Astrocyte (in vitro differentiated cells and primary cell): ENCODE measurements at regions not wholly inside any gene's neighbourhood (a gene's known extent, or its start where the extent isn't known, plus 50 kb on each side); places are given as distances from the start of the nearest gene placed in this dataset.

Source experiments
- EZH2 ChIP-seq: IDR thresholded peaks from 2 replicates; pipeline ENCODE4 v1.6.1; 2012; ENCODE audit warnings: mild to moderate bottlenecking, low read length, inconsistent platforms; ENCODE audit not compliant: insufficient read depth
- TF ChIP-seq, protein P1 (sequence below): IDR thresholded peaks from 2 replicates; pipeline ENCODE4 v1.5.1; 2011; ENCODE audit warnings: low read depth, mild to moderate bottlenecking, inconsistent platforms, low read length, moderate library complexity; ENCODE audit not compliant: insufficient read depth

DNA sequence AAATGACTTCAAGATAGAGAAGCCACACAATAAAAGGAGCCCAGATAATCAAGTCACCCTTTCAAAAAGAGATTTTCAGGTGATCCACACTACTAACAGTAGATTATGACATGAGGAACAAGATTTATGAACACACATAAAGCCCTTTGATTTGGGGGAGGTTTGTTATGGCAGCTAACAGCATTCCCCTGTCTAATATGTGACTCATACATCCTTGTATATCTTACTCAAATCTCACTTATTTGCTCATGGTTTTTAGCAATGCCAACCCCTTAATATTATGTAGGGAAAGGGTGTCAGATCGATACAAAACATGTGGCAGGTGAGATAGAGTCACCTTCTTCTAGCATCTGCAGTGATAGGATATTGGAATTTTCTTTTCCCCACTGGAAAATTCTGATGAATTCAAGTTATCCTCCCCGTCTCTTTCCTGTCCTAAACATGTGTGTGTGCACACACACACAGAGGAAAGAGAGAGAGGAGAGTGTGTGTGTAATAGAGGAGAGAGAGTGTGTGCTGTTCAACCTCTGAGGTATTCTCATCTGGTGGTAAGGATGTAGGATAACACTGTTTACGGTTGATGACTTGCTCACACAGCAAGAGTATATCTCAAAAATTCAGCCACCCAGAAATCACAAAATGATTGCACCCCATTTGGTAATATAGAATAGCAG lies 319.9 kb downstream of the KCNC2 start:
- TF ChIP-seq, protein P1, sequence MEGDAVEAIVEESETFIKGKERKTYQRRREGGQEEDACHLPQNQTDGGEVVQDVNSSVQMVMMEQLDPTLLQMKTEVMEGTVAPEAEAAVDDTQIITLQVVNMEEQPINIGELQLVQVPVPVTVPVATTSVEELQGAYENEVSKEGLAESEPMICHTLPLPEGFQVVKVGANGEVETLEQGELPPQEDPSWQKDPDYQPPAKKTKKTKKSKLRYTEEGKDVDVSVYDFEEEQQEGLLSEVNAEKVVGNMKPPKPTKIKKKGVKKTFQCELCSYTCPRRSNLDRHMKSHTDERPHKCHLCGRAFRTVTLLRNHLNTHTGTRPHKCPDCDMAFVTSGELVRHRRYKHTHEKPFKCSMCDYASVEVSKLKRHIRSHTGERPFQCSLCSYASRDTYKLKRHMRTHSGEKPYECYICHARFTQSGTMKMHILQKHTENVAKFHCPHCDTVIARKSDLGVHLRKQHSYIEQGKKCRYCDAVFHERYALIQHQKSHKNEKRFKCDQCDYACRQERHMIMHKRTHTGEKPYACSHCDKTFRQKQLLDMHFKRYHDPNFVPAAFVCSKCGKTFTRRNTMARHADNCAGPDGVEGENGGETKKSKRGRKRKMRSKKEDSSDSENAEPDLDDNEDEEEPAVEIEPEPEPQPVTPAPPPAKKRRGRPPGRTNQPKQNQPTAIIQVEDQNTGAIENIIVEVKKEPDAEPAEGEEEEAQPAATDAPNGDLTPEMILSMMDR: no peak
- TF ChIP-seq EZH2: no peak
